SK-N-SH (cell line): ENCODE measurements at regions not wholly inside any gene's neighbourhood (a gene's known extent, or its start where the extent isn't known, plus 50 kb on each side); places are given as distances from the start of the nearest gene placed in this dataset.

ENCODE experiments used
- CTCF ChIA-PET: fragments of 300-600, 350-600 bp; formaldehyde crosslinking; extraction: SDS; loops from one replicate; lab custom pipeline; 2021; lab: Yijun Ruan, JAX
- POLR2A ChIA-PET: fragments of 350-600 bp; sonication (Branson Sonifier 250); formaldehyde crosslinking; extraction: SDS; loops from one replicate; lab custom pipeline; 2020; ENCODE audit warnings: antibody characterized with exemption, inconsistent platforms; lab: Yijun Ruan, JAX
- DNase-seq: peaks from one replicate; pipeline ENCODE4 v3.0.0; 2012
- H2AFZ ChIP-seq: fragments of 200-600 bp; sonication (generic); 2 replicates; pipeline ENCODE4 v1.8.1; 2016; ENCODE audit warnings: antibody characterized with exemption, mild to moderate bottlenecking, low read depth
- H3F3A ChIP-seq: fragments of 200-600 bp; sonication (generic); replicated peaks from 2 replicates; pipeline ENCODE3; 2016; ENCODE audit warnings: antibody characterized with exemption, mild to moderate bottlenecking; ENCODE audit not compliant: insufficient read depth
- H3K27ac ChIP-seq, 2 experiments: fragments of 200-500 bp in 1 of 2; fragments of 200-600 bp in 1 of 2; sonication (Bioruptor generic) in 1 of 2; sonication (generic), shearing (Covaris generic) in 1 of 2; 2 replicates each; pipeline versions ENCODE4 v1.5.1 to v1.6.1; 2014 to 2016; ENCODE audit warnings: low read depth in 2 of 2, inconsistent platforms in 1 of 2, low read length in 1 of 2, mild to moderate bottlenecking in 1 of 2, mixed read lengths in 1 of 2
- H3K27me3 ChIP-seq: fragments of 200-600 bp; sonication (generic), shearing (Covaris generic); 2 replicates; pipeline ENCODE4 v1.6.1; 2016; ENCODE audit warnings: mixed run types; ENCODE audit not compliant: insufficient read depth
- H3K36me3 ChIP-seq, 2 experiments: fragments of 200-500 bp in 1 of 2; fragments of 200-600 bp in 1 of 2; sonication (Bioruptor generic) in 1 of 2; sonication (generic) in 1 of 2; replicated peaks in 1 of 2; 2 replicates each; pipeline versions ENCODE3 to v1.5.1; 2014 to 2016; ENCODE audit warnings: low read length in 1 of 2, mild to moderate bottlenecking in 1 of 2; ENCODE audit not compliant: insufficient read depth in 2 of 2, control insufficient read depth in 1 of 2
- H3K4me1 ChIP-seq, 2 experiments: fragments of 200-500 bp in 1 of 2; fragments of 200-600 bp in 1 of 2; sonication (Bioruptor generic) in 1 of 2; sonication (generic), shearing (Covaris generic) in 1 of 2; 2 replicates each; pipeline versions ENCODE4 v1.5.1 to v1.6.1; 2014 to 2016; ENCODE audit warnings: low read depth in 1 of 2, low read length in 1 of 2, mixed run types in 1 of 2; ENCODE audit not compliant: insufficient read depth in 2 of 2, control insufficient read depth in 1 of 2
- H3K4me2 ChIP-seq: fragments of 200-600 bp; sonication (generic), shearing (Covaris generic); 2 replicates; pipeline ENCODE4 v1.6.1; 2017; ENCODE audit warnings: mixed run types
- H3K4me3 ChIP-seq, 2 experiments: fragments of 200-500 bp in 1 of 2; fragments of 200-600 bp in 1 of 2; sonication (Bioruptor generic) in 1 of 2; sonication (generic), shearing (Covaris generic) in 1 of 2; 2 replicates each; pipeline versions ENCODE4 v1.5.1 to v1.8.1; 2014 to 2016; ENCODE audit warnings: low read depth in 2 of 2, inconsistent platforms in 1 of 2, low read length in 1 of 2, mild to moderate bottlenecking in 1 of 2, mixed read lengths in 1 of 2, moderate library complexity in 1 of 2
- H3K79me2 ChIP-seq: fragments of 200-600 bp; sonication (generic); 2 replicates; pipeline ENCODE4 v1.8.1; 2017; ENCODE audit warnings: mild to moderate bottlenecking; ENCODE audit not compliant: insufficient read depth
- H3K9ac ChIP-seq: fragments of 200-600 bp; sonication (generic); 2 replicates; pipeline ENCODE4 v1.6.1; 2017; ENCODE audit warnings: mixed run types
- H3K9me2 ChIP-seq: fragments of 200-600 bp; sonication (generic); 2 replicates; pipeline ENCODE4 v1.6.1; 2017; ENCODE audit warnings: mixed run types
- H3K9me3 ChIP-seq: fragments of 200-600 bp; sonication (generic); 2 replicates; pipeline ENCODE4 v1.6.1; 2017; ENCODE audit warnings: mixed run types, mild to moderate bottlenecking, moderate library complexity
- H4K20me1 ChIP-seq: fragments of 200-600 bp; sonication (generic); 2 replicates; pipeline ENCODE4 v1.6.1; 2017; ENCODE audit warnings: mild to moderate bottlenecking, mixed run types; ENCODE audit not compliant: insufficient read depth
- FOXM1 ChIP-seq: IDR thresholded peaks from 2 replicates; pipeline ENCODE4 v1.4.0; 2012; ENCODE audit warnings: low read depth, mild to moderate bottlenecking
- NFIC ChIP-seq: IDR thresholded peaks from 2 replicates; pipeline ENCODE4 v1.4.0; 2012; ENCODE audit warnings: borderline replicate concordance
- SIN3A ChIP-seq: IDR thresholded peaks from 2 replicates; pipeline ENCODE4 v1.6.1; 2012; ENCODE audit warnings: low read depth, mild to moderate bottlenecking, low read length, moderate library complexity, borderline replicate concordance
- WGBS: methylation state at CpG from one replicate; pipeline ENCODE4 v1.1.6; 2017; ENCODE audit warnings: low lambda C conversion rate; 5-methylcytosine and 5-hydroxymethylcytosine counted together
- TF ChIP-seq, protein P1 (sequence below): IDR thresholded peaks from 2 replicates; pipeline ENCODE4 v1.4.0; 2012; ENCODE audit warnings: low read depth, borderline replicate concordance
- TF ChIP-seq, protein P2 (sequence below): fragments of 150-350 bp; IDR thresholded peaks from 2 replicates; pipeline ENCODE4 v1.6.1; 2016; ENCODE audit warnings: mild to moderate bottlenecking, low read depth, low read length
- TF ChIP-seq, protein P3 (sequence below): IDR thresholded peaks from 2 replicates; pipeline ENCODE4 v1.4.0; 2012; ENCODE audit warnings: low read depth
- TF ChIP-seq, protein P4 (sequence below): fragments of 150-350 bp; IDR thresholded peaks from 2 replicates; pipeline ENCODE4 v1.6.1; 2017; ENCODE audit warnings: antibody characterized with exemption, low read length, low read depth, borderline replicate concordance
- TF ChIP-seq, protein P5 (sequence below): IDR thresholded peaks from 2 replicates; pipeline ENCODE4 v1.4.0; 2012; ENCODE audit warnings: low read depth, borderline replicate concordance
- TF ChIP-seq, protein P6 (sequence below): fragments of 200-600 bp; sonication (generic); IDR thresholded peaks from 2 replicates; pipeline ENCODE4 v1.6.1; 2017; ENCODE audit warnings: antibody characterized with exemption, mild to moderate bottlenecking, moderate library complexity
- TF ChIP-seq, protein P7 (sequence below): IDR thresholded peaks from 2 replicates; pipeline ENCODE4; 2012

DNA sequence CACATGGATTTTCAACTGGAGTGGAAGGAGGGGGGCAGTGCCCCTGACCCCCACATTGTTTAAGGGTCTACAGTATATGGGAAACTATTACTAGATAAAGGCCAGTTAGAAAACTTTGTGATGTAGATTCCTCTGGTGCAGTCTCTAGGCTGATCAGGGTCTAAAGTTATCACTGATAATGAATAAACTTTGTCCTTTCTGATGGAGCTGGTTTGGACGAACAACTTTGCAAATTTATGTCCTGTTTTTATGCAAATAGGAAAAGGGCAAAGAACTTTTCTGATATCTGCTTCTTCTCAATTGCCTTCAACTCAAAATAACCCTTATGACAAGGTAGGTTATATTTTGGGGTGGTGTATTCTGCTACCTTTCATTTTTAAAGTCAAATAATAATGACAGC is 829.2 kb upstream of the ACVR2A start:
- WGBS, result 32% methylated on average over 1 of the region's 1 CpG
- TF ChIP-seq NFIC, result no peak
- TF ChIP-seq, protein P1, sequence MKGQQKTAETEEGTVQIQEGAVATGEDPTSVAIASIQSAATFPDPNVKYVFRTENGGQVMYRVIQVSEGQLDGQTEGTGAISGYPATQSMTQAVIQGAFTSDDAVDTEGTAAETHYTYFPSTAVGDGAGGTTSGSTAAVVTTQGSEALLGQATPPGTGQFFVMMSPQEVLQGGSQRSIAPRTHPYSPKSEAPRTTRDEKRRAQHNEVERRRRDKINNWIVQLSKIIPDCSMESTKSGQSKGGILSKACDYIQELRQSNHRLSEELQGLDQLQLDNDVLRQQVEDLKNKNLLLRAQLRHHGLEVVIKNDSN, result no peak
- TF ChIP-seq, protein P2, sequence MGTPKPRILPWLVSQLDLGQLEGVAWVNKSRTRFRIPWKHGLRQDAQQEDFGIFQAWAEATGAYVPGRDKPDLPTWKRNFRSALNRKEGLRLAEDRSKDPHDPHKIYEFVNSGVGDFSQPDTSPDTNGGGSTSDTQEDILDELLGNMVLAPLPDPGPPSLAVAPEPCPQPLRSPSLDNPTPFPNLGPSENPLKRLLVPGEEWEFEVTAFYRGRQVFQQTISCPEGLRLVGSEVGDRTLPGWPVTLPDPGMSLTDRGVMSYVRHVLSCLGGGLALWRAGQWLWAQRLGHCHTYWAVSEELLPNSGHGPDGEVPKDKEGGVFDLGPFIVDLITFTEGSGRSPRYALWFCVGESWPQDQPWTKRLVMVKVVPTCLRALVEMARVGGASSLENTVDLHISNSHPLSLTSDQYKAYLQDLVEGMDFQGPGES, result no peak
- TF ChIP-seq, protein P3, sequence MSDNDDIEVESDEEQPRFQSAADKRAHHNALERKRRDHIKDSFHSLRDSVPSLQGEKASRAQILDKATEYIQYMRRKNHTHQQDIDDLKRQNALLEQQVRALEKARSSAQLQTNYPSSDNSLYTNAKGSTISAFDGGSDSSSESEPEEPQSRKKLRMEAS, result no peak
- TF ChIP-seq, protein P4, sequence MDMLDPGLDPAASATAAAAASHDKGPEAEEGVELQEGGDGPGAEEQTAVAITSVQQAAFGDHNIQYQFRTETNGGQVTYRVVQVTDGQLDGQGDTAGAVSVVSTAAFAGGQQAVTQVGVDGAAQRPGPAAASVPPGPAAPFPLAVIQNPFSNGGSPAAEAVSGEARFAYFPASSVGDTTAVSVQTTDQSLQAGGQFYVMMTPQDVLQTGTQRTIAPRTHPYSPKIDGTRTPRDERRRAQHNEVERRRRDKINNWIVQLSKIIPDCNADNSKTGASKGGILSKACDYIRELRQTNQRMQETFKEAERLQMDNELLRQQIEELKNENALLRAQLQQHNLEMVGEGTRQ, result no peak
- TF ChIP-seq, all 33 proteins: peak for 0
- Histone ChIP-seq H3K4me2 (no peak overlapping the region), H3K9me3 (no peaks in the 10 kb centered on the region), H3K9me2 (no peaks in the 10 kb centered on the region), H3F3A (no peaks in the 10 kb centered on the region), H3K4me1 (no peaks in the 10 kb centered on the region), H4K20me1 (no peaks in the 10 kb centered on the region), H3K79me2 (no peaks in the 10 kb centered on the region), H3K36me3 (no peaks in the 10 kb centered on the region), H3K4me3 (no peak overlapping the region), H3K27ac (no peak overlapping the region), H3K9ac (no peak overlapping the region), H2AFZ (no peak overlapping the region), H3K27me3 (no peaks in the 10 kb centered on the region)
- ChIA-PET CTCF (no interaction called here), POLR2A (no interaction called here)
- DNase-seq, result no peak

DNA sequence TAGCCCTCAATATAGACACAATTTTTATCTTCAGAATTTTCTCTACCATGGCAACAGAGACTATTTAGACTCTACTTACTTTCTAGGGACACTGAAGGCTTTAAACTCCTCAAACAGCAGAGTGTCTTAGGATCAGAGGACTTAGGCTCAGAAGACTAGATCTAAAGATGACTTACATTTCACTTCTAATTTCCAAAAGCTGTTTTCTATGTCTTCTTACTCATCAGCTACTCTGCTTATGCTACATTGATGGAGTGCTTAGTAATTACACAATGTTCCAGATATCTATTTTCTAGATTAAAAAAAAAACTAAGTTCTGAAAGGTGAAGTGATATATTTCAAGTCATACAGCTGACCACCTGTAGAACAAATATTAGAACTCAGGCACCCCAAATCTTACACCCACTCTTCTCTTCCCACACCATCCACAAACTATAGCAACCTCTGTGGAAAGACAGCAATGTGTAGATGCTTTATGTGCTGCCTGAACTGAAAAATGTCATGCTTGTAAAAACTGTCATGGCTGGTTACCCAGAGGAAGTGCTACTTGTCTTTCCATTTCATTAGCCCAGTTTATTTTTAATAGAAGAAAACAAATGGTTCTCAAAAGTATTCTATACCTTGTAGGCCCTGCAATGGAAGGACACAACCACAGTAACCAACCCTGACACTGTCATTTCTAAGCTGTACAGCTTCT is 831.0 kb upstream of the ACVR2A start:
- Histone ChIP-seq H3K27ac (no peak overlapping the region), H3K9me2 (no peaks in the 10 kb centered on the region), H3K4me2 (no peak overlapping the region), H3K9me3 (no peaks in the 10 kb centered on the region), H3K27me3 (no peaks in the 10 kb centered on the region), H3K9ac (no peak overlapping the region), H3K4me3 (no peak overlapping the region), H3K36me3 (no peaks in the 10 kb centered on the region), H3K4me1 (no peaks in the 10 kb centered on the region), H3K79me2 (no peaks in the 10 kb centered on the region), H4K20me1 (no peaks in the 10 kb centered on the region), H2AFZ (no peak overlapping the region), H3F3A (no peaks in the 10 kb centered on the region)
- no peak for DNase-seq
- TF ChIP-seq, protein P3, result no peak
- TF ChIP-seq SIN3A, result no peak
- TF ChIP-seq, protein P5, sequence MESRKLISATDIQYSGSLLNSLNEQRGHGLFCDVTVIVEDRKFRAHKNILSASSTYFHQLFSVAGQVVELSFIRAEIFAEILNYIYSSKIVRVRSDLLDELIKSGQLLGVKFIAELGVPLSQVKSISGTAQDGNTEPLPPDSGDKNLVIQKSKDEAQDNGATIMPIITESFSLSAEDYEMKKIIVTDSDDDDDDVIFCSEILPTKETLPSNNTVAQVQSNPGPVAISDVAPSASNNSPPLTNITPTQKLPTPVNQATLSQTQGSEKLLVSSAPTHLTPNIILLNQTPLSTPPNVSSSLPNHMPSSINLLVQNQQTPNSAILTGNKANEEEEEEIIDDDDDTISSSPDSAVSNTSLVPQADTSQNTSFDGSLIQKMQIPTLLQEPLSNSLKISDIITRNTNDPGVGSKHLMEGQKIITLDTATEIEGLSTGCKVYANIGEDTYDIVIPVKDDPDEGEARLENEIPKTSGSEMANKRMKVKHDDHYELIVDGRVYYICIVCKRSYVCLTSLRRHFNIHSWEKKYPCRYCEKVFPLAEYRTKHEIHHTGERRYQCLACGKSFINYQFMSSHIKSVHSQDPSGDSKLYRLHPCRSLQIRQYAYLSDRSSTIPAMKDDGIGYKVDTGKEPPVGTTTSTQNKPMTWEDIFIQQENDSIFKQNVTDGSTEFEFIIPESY, result no peak
- TF ChIP-seq, protein P2, result no peak
- TF ChIP-seq, protein P6, sequence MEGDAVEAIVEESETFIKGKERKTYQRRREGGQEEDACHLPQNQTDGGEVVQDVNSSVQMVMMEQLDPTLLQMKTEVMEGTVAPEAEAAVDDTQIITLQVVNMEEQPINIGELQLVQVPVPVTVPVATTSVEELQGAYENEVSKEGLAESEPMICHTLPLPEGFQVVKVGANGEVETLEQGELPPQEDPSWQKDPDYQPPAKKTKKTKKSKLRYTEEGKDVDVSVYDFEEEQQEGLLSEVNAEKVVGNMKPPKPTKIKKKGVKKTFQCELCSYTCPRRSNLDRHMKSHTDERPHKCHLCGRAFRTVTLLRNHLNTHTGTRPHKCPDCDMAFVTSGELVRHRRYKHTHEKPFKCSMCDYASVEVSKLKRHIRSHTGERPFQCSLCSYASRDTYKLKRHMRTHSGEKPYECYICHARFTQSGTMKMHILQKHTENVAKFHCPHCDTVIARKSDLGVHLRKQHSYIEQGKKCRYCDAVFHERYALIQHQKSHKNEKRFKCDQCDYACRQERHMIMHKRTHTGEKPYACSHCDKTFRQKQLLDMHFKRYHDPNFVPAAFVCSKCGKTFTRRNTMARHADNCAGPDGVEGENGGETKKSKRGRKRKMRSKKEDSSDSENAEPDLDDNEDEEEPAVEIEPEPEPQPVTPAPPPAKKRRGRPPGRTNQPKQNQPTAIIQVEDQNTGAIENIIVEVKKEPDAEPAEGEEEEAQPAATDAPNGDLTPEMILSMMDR, result no peak
- TF ChIP-seq NFIC, result no peak
- TF ChIP-seq, protein P7, sequence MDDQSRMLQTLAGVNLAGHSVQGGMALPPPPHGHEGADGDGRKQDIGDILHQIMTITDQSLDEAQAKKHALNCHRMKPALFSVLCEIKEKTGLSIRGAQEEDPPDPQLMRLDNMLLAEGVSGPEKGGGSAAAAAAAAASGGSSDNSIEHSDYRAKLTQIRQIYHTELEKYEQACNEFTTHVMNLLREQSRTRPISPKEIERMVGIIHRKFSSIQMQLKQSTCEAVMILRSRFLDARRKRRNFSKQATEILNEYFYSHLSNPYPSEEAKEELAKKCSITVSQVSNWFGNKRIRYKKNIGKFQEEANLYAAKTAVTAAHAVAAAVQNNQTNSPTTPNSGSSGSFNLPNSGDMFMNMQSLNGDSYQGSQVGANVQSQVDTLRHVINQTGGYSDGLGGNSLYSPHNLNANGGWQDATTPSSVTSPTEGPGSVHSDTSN, result no peak
- TF ChIP-seq FOXM1, result no peak
- POLR2A ChIA-PET, result no interaction called here
- CTCF ChIA-PET, result interaction anchor here (0.6 kb wide), 1 partner anchor 69 kb away, joined by 3 read pairs; no protein-coding TSS in a partner anchor
